Spleen (tissue), 11 donors: ENCODE measurements at regions not wholly inside any gene's neighbourhood (a gene's known extent, or its start where the extent isn't known, plus 50 kb on each side); places are given as distances from the start of the nearest gene placed in this dataset.

Source experiments
- DNase-seq: peaks from one replicate; pipeline ENCODE4 v3.0.0-alpha.2; 2020
- H3K27ac ChIP-seq, 8 donors: fragments of 200-600 bp; sonication (generic) in 7 of 8; 1 replicate in 4 of 8; 2 replicates in 4 of 8; pipeline versions ENCODE4 v1.5.0 to v1.8.0; 2016 to 2021; ENCODE audit warnings: inconsistent platforms in 4 of 8, mild to moderate bottlenecking in 4 of 8, moderate library complexity in 1 of 8
- H3K27me3 ChIP-seq, 7 donors: fragments of 200-600 bp; sonication (generic) in 6 of 7; replicated peaks in 1 of 7; 1 replicate in 4 of 7; 2 replicates in 3 of 7; pipeline versions ENCODE4 v1.5.0 to v1.8.0; 2016 to 2021; ENCODE audit warnings: inconsistent platforms in 3 of 7, mild to moderate bottlenecking in 1 of 7
- H3K36me3 ChIP-seq, 6 donors: fragments of 200-600 bp; sonication (generic) in 5 of 6; 1 replicate in 4 of 6; 2 replicates in 2 of 6; pipeline versions ENCODE4 v1.5.0 to v1.8.0; 2016 to 2021; ENCODE audit warnings: inconsistent platforms in 2 of 6
- H3K4me1 ChIP-seq, 6 donors: fragments of 200-600 bp; sonication (generic) in 5 of 6; 1 replicate in 3 of 6; 2 replicates in 3 of 6; pipeline versions ENCODE4 v1.5.0 to v1.8.0; 2016 to 2021; ENCODE audit warnings: inconsistent platforms in 3 of 6
- H3K4me3 ChIP-seq, 8 donors: fragments of 200-600 bp; sonication (generic) in 7 of 8; 1 replicate in 4 of 8; 2 replicates in 4 of 8; pipeline versions ENCODE4 v1.5.0 to v1.8.0; 2016 to 2021; ENCODE audit warnings: inconsistent platforms in 4 of 8, mild to moderate bottlenecking in 4 of 8, moderate library complexity in 2 of 8
- H3K9me3 ChIP-seq, 8 donors: fragments of 200-600 bp; sonication (generic) in 7 of 8; 1 replicate in 4 of 8; 2 replicates in 4 of 8; pipeline versions ENCODE4 v1.5.0 to v1.8.0; 2016 to 2021; ENCODE audit warnings: inconsistent platforms in 4 of 8
- POLR2A ChIP-seq, 3 donors: fragments of 450-650 bp; IDR thresholded peaks; one replicate each; pipeline ENCODE4 v1.5.1; 2017; ENCODE audit warnings: antibody characterized with exemption in 3 of 3, mild to moderate bottlenecking in 1 of 3
- POLR2AphosphoS5 ChIP-seq, 3 donors: sonication (generic); formaldehyde crosslinking; IDR thresholded peaks; one replicate each; pipeline ENCODE4 v1.5.1; 2017; ENCODE audit warnings: antibody characterized with exemption in 3 of 3
- WGBS, 5 donors: extraction: QIAGEN DNeasy Blood & Tissue Kit in 3 of 5; methylation state at CpG; one replicate each; pipeline versions ENCODE4 v1.1.5 to v1.1.7; 2013 to 2018; 5-methylcytosine and 5-hydroxymethylcytosine counted together
- intact Hi-C: fragments of 100-400 bp; cut with DNase I; formaldehyde crosslinking; loops from one replicate; pipeline ENCODE4 v1.15.0; 2023; ENCODE audit warnings: low total_unique reads
- TF ChIP-seq, protein P1 (sequence below), 11 experiments: fragments of 200-600 bp in 7 of 11; fragments of 450-650 bp in 4 of 11; sonication (generic) in 4 of 11; IDR thresholded peaks in 8 of 11; conservative IDR thresholded peaks in 3 of 11; 1 replicate in 7 of 11; 2 replicates in 4 of 11; pipeline versions ENCODE4 v1.4.0 to v1.8.0; 2016 to 2021; ENCODE audit warnings: antibody characterized with exemption in 11 of 11, inconsistent platforms in 4 of 11, mild to moderate bottlenecking in 1 of 11
- donor health status: healthy with polysubstance abuse.
- donor health status: DM: no; HTN: no; CAD: no; lungs with moderate emphysema.
- donor health status: DM: no; HTN: no; CAD: no.
- donor health status: Bipolar disorder and iron deficiency.
- donor health status: healthy.
- donor health status: DM: no; HTN: no; CAD: no.
- donor health status: DM: yes; HTN: yes; CAD: no.

DNA sequence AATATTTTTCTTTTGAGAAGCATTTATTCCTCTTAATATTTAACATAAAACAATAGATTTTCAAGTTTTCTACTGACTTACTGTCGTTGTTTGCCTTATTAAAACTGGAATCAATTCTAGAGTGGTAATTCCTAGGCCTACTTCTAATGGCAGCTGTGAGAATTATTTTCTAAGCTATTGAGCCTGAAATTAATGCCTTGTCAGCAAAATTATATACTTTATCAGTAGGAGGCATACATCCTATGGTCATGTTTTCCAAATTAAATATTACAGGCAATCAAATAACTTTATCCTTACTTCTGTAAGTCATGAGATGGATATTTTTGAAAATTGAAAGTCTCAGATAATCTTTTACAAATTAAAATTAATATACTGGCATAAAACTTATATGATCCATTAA lies 239.1 kb upstream of the CNTNAP4 start:
- Histone ChIP-seq H3K36me3 (no peaks in the 10 kb centered on the region), H3K4me3 (no peak overlapping the region), H3K9me3 (peaks cover 0 to 34% (median 26%) of the 10 kb centered on the region in 8 donors), H3K27me3 (no peaks in the 10 kb centered on the region), H3K4me1 (no peaks in the 10 kb centered on the region), H3K27ac (no peak overlapping the region)
- WGBS, 5 donors, result 61 to 81% (median 72%) methylated on average over 1 of the region's 1 CpG
- intact Hi-C loops, result no loop called here
- DNase-seq, result no peak
- TF ChIP-seq POLR2AphosphoS5 (IDR thresholded peaks at IDR 0.05) (no peak), POLR2A (IDR thresholded peaks at IDR 0.05) (no peak)
- TF ChIP-seq, protein P1, sequence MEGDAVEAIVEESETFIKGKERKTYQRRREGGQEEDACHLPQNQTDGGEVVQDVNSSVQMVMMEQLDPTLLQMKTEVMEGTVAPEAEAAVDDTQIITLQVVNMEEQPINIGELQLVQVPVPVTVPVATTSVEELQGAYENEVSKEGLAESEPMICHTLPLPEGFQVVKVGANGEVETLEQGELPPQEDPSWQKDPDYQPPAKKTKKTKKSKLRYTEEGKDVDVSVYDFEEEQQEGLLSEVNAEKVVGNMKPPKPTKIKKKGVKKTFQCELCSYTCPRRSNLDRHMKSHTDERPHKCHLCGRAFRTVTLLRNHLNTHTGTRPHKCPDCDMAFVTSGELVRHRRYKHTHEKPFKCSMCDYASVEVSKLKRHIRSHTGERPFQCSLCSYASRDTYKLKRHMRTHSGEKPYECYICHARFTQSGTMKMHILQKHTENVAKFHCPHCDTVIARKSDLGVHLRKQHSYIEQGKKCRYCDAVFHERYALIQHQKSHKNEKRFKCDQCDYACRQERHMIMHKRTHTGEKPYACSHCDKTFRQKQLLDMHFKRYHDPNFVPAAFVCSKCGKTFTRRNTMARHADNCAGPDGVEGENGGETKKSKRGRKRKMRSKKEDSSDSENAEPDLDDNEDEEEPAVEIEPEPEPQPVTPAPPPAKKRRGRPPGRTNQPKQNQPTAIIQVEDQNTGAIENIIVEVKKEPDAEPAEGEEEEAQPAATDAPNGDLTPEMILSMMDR (IDR thresholded peaks at IDR 0.05 in 8 of 11, conservative IDR thresholded peaks at IDR 0.05 in 3 of 11), result no peak

DNA sequence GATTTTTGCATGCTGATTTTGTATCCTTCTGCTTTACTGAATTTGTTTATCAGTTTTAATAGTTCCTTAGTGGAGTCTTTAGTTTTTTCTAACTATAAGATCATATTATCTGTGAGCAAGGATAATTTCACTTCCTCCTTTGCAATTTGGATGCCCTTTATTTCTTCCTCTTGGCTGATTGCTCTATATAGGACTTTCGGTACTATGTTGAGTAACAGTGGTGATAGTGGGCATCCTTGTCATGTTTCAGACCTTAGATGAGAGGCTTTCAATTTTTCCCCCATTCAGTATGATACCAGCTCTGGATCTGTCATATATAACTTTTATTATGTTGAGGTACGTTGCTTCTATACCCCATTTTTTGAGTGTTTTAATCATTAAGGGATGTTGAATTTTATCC lies 224.5 kb upstream of the CNTNAP4 start:
- no peaks in the 10 kb centered on the region for H3K4me1 ChIP-seq
- no peaks in the 10 kb centered on the region for H3K36me3 ChIP-seq
- no peaks in the 10 kb centered on the region for H3K27me3 ChIP-seq
- H3K27ac ChIP-seq, result no peak overlapping the region
- intact Hi-C loops, result no loop called here
- TF ChIP-seq, protein P1 (IDR thresholded peaks at IDR 0.05 in 8 of 11, conservative IDR thresholded peaks at IDR 0.05 in 3 of 11), result no peak
- no peak for TF ChIP-seq POLR2AphosphoS5 (IDR thresholded peaks at IDR 0.05)
- no peak for TF ChIP-seq POLR2A (IDR thresholded peaks at IDR 0.05)
- 67 to 76% (median 76%) methylated on average over 2 of the region's 2 CpGs for WGBS, 5 donors
- H3K4me3 ChIP-seq, result no peak overlapping the region
- DNase-seq, result no peak
- peaks cover 0 to 35% (median 14%) of the 10 kb centered on the region in 8 donors for H3K9me3 ChIP-seq

DNA sequence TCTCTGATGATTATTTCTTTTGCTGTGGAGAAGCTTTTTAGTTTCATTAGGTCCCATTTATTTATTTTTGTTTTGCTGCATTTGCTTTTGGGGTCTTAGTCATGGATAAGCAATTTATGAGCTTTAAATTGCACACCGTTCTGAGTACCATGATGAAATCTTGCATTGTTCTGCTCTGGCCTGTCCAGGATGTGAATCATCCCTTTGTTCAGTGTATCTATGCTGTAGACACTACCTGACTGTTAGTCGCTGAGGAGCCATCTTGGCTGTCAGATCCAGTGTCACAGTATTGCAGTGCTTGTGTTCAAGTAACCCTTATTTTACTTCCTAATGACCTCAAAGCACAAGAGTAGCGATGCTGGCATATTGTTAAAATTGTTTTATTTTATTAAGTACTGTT lies 218.0 kb upstream of the CNTNAP4 start:
- Histone ChIP-seq H3K4me3 (no peak overlapping the region), H3K9me3 (peaks cover 0 to 7% (median 0%) of the 10 kb centered on the region in 8 donors), H3K27ac (no peak overlapping the region), H3K4me1 (no peaks in the 10 kb centered on the region), H3K36me3 (no peaks in the 10 kb centered on the region), H3K27me3 (no peaks in the 10 kb centered on the region)
- DNase-seq, result no peak
- intact Hi-C loops, result no loop called here
- TF ChIP-seq, protein P1 (IDR thresholded peaks at IDR 0.05 in 8 of 11, conservative IDR thresholded peaks at IDR 0.05 in 3 of 11), result no peak
- TF ChIP-seq POLR2AphosphoS5 (IDR thresholded peaks at IDR 0.05), result no peak
- 77 to 87% (median 78%) methylated on average over 3 of the region's 3 CpGs for WGBS, 5 donors

DNA sequence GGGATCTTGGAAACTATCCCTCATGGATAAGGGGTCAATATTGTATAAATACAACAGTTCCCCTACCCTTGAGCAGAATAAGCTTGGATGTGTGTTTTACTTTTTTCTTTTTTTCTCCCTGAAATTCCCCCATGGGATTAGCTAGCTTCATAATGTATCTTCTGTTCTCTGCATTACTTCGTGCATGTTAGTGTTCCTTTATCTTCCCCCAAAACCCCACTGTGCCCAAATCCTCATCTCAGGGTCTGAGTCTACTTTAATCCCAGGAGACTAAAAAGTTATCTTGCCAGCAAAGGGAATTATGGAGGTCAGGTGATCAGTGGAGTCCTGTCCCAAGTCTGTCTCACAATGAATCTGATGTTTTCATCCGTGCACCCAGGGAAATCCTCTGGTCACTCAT lies 217.5 kb upstream of the CNTNAP4 start:
- intact Hi-C loops, result no loop called here

DNA sequence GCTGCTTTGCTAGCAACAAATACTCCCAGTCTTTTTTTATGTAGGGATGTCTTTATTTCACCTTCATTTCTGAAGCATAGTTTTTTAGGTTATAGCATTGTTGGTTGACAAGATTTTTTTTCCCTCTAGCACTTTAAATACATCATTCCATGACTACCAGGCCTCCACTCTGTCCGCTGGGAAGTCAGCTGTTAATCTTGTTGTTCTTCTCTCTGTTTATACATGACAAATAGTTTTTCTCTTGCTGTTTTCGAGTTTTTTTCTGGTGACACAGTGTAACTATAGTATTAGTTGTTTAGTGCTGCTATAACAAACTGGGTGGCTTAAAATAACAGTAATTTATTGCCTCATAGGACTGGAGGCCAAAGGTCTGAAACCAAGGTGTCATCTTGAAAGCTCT lies 205.5 kb upstream of the CNTNAP4 start:
- TF ChIP-seq POLR2AphosphoS5 (IDR thresholded peaks at IDR 0.05), result no peak
- Histone ChIP-seq H3K27ac (no peak overlapping the region), H3K4me1 (no peaks in the 10 kb centered on the region), H3K27me3 (no peaks in the 10 kb centered on the region), H3K36me3 (no peaks in the 10 kb centered on the region), H3K4me3 (no peak overlapping the region), H3K9me3 (peaks cover 0 to 8% (median 2%) of the 10 kb centered on the region in 8 donors)
- intact Hi-C loops, result no loop called here
- no peak for DNase-seq
- WGBS, 5 donors, result 72 to 86% (median 74%) methylated on average over 2 of the region's 2 CpGs

More for the DNA sequence above, 217.5 kb upstream of the CNTNAP4 start:
- H3K27me3 ChIP-seq, result no peaks in the 10 kb centered on the region
- H3K27ac ChIP-seq, result no peak overlapping the region
- DNase-seq, result no peak
- H3K36me3 ChIP-seq, result no peaks in the 10 kb centered on the region
- H3K4me3 ChIP-seq, result no peak overlapping the region
- H3K9me3 ChIP-seq, result peaks cover 0 to 7% (median 0%) of the 10 kb centered on the region in 8 donors
- WGBS, 5 donors, result 73 to 92% (median 85%) methylated on average over 2 of the region's 2 CpGs
- no peaks in the 10 kb centered on the region for H3K4me1 ChIP-seq
- no peak for TF ChIP-seq POLR2AphosphoS5 (IDR thresholded peaks at IDR 0.05)
